LNCAP (cell line): ENCODE measurements at regions not wholly inside any gene's neighbourhood (a gene's known extent, or its start where the extent isn't known, plus 50 kb on each side); places are given as distances from the start of the nearest gene placed in this dataset.

Source experiments
- CTCF ChIP-seq: fragments of 450-650 bp; IDR thresholded peaks from 2 replicates; pipeline ENCODE4 v1.5.1; 2017; ENCODE audit warnings: mild to moderate bottlenecking

GRCh38 chr22:26783885-26784284 is 126.5 kb downstream of the MIAT start:
- no peak for TF ChIP-seq CTCF

GRCh38 chr22:26784772-26785171 is 127.4 kb downstream of the MIAT start:
- no peak for TF ChIP-seq CTCF

GRCh38 chr22:26785932-26786331 is 128.5 kb downstream of the MIAT start:
- no peak for TF ChIP-seq CTCF

GRCh38 chr22:26786398-26786797 is 129.0 kb downstream of the MIAT start:
- TF ChIP-seq CTCF: no peak

- no peak for TF ChIP-seq CTCF
Measured at GRCh38 chr22:26789951-26790350, 132.6 kb downstream of the MIAT start.

GRCh38 chr22:26792522-26792921 is 135.1 kb downstream of the MIAT start:
- TF ChIP-seq CTCF: no peak

- TF ChIP-seq CTCF: no peak
Measured at GRCh38 chr22:26796785-26797184, 139.4 kb downstream of the MIAT start.

- no peak for TF ChIP-seq CTCF
Measured at GRCh38 chr22:26797910-26798309, 140.5 kb downstream of the MIAT start.
